Peyer's patch (tissue), 4 donors: ENCODE measurements at regions not wholly inside any gene's neighbourhood (a gene's known extent, or its start where the extent isn't known, plus 50 kb on each side); places are given as distances from the start of the nearest gene placed in this dataset.

Experiments used
- DNase-seq, 3 donors: peaks; one replicate each; pipeline ENCODE4 v3.0.0-alpha.2; 2017 to 2019
- H3K27ac ChIP-seq, 4 donors: fragments of 200-600 bp; sonication (generic); one replicate each; pipeline ENCODE4 v1.5.1; 2016 to 2019
- H3K27me3 ChIP-seq, 2 donors: fragments of 200-600 bp; sonication (generic); one replicate each; pipeline ENCODE4 v1.5.1; 2019
- H3K36me3 ChIP-seq, 3 donors: fragments of 200-600 bp; sonication (generic); one replicate each; pipeline ENCODE4 v1.5.1; 2016 to 2019
- H3K4me1 ChIP-seq, 4 donors: fragments of 200-600 bp; sonication (generic); one replicate each; pipeline ENCODE4 v1.5.1; 2016 to 2019
- H3K4me3 ChIP-seq, 4 donors: fragments of 200-600 bp; sonication (generic); 1 replicate in 3 of 4; 2 replicates in 1 of 4; pipeline ENCODE4 v1.5.1; 2016 to 2019; ENCODE audit warnings: mild to moderate bottlenecking in 1 of 4
- H3K9me3 ChIP-seq, 4 donors: fragments of 200-600 bp; sonication (generic); one replicate each; pipeline ENCODE4 v1.5.1; 2016 to 2019; ENCODE audit warnings: mild to moderate bottlenecking in 1 of 4
- POLR2A ChIP-seq, 2 donors: fragments of 450-650 bp; IDR thresholded peaks; one replicate each; pipeline ENCODE4 v1.5.1; 2017; ENCODE audit warnings: antibody characterized with exemption in 2 of 2, mild to moderate bottlenecking in 2 of 2, moderate library complexity in 2 of 2
- TF ChIP-seq, protein P1 (sequence below), 6 experiments: fragments of 450-650 bp in 4 of 6; fragments of 200-600 bp in 2 of 6; sonication (generic) in 1 of 6; IDR thresholded peaks; one replicate each; pipeline ENCODE4 v1.5.1; 2017 to 2019; ENCODE audit warnings: antibody characterized with exemption in 6 of 6, mild to moderate bottlenecking in 3 of 6, moderate library complexity in 1 of 6

DNA sequence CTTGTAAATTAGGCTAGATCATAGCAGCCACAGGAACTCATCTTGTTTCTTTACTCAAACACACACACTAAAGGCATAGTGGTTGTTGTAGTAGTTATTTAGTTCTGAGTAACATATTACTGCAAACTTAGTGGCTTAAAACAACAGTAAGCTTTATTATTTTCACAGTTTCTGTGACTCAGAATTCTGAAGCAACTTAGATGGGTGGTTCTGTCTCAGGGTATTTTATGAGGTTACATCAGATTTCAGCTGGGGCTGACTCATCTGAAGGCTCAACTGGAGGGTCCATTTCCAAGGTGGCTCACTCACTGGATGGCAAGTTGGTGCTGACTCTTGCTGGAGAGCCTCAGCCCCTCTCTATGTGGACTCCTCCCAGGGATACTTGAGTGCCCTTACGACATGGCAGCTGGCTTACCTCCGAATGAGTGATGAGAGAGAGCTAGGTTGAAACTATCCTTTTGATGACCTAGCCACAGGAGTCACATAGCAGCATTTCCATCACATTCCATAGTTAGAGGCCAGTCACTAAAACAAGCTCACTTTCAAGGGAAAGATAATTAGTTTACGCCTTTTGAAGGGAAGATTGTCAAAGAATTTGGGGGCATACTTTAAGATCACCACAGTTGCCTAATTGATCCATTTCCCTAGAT is 101.0 kb upstream of the PRNP start:
- no peaks in the 10 kb centered on the region for H3K9me3 ChIP-seq
- H3K27me3 ChIP-seq = no peaks in the 10 kb centered on the region
- H3K4me1 ChIP-seq = no peaks in the 10 kb centered on the region
- no peak for DNase-seq
- H3K4me3 ChIP-seq = no peak overlapping the region
- TF ChIP-seq POLR2A (IDR thresholded peaks at IDR 0.05) = no peak
- TF ChIP-seq, protein P1, sequence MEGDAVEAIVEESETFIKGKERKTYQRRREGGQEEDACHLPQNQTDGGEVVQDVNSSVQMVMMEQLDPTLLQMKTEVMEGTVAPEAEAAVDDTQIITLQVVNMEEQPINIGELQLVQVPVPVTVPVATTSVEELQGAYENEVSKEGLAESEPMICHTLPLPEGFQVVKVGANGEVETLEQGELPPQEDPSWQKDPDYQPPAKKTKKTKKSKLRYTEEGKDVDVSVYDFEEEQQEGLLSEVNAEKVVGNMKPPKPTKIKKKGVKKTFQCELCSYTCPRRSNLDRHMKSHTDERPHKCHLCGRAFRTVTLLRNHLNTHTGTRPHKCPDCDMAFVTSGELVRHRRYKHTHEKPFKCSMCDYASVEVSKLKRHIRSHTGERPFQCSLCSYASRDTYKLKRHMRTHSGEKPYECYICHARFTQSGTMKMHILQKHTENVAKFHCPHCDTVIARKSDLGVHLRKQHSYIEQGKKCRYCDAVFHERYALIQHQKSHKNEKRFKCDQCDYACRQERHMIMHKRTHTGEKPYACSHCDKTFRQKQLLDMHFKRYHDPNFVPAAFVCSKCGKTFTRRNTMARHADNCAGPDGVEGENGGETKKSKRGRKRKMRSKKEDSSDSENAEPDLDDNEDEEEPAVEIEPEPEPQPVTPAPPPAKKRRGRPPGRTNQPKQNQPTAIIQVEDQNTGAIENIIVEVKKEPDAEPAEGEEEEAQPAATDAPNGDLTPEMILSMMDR (IDR thresholded peaks at IDR 0.05) = no peak
- no peaks in the 10 kb centered on the region for H3K36me3 ChIP-seq
- no peak overlapping the region for H3K27ac ChIP-seq

- Histone ChIP-seq H3K9me3 (no peaks in the 10 kb centered on the region), H3K4me3 (no peak overlapping the region), H3K4me1 (no peaks in the 10 kb centered on the region), H3K27me3 (no peaks in the 10 kb centered on the region), H3K36me3 (no peaks in the 10 kb centered on the region), H3K27ac (no peak overlapping the region)
- TF ChIP-seq, protein P1 (IDR thresholded peaks at IDR 0.05) = no peak
- TF ChIP-seq POLR2A (IDR thresholded peaks at IDR 0.05) = no peak
- no peak for DNase-seq
These were observed 101.7 kb upstream of the PRNP start for GRCh38 chr20:4584510-4584909.

DNA sequence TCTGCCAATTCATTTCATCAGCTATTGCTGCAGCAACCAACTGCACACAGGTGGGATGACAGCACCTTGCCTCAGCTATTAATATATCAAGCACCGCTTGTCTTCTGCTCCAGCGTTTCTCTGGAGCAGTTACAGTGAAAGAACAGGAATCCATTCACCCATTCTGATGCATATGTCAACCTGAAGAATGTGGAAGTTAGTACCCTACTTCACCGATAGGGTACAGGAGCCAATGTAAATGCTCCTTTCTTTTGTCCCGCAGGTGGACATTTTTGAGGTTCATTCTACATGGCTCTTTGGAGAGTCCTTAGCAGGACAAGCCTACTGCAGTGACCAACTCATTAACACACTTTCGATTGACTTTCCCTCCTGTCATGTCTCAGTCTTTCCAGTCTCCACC is 104.4 kb upstream of the PRNP start:
- H3K36me3 ChIP-seq = no peaks in the 10 kb centered on the region
- no peaks in the 10 kb centered on the region for H3K4me1 ChIP-seq
- H3K4me3 ChIP-seq = no peak overlapping the region
- no peak for DNase-seq
- no peak overlapping the region for H3K27ac ChIP-seq
- TF ChIP-seq, protein P1 (IDR thresholded peaks at IDR 0.05) = no peak
- no peak for TF ChIP-seq POLR2A (IDR thresholded peaks at IDR 0.05)
- H3K27me3 ChIP-seq = no peaks in the 10 kb centered on the region
- H3K9me3 ChIP-seq = no peaks in the 10 kb centered on the region

- Histone ChIP-seq H3K36me3 (no peaks in the 10 kb centered on the region), H3K27ac (no peak overlapping the region), H3K4me1 (no peaks in the 10 kb centered on the region), H3K9me3 (no peaks in the 10 kb centered on the region), H3K4me3 (no peak overlapping the region), H3K27me3 (no peaks in the 10 kb centered on the region)
- TF ChIP-seq, protein P1 (IDR thresholded peaks at IDR 0.05) = no peak
- TF ChIP-seq POLR2A (IDR thresholded peaks at IDR 0.05) = no peak
- DNase-seq = no peak
These were observed 107.9 kb upstream of the PRNP start for GRCh38 chr20:4578375-4578774.

- no peak for DNase-seq
- Histone ChIP-seq H3K9me3 (no peaks in the 10 kb centered on the region), H3K27ac (no peak overlapping the region), H3K27me3 (no peaks in the 10 kb centered on the region), H3K36me3 (no peaks in the 10 kb centered on the region), H3K4me1 (no peaks in the 10 kb centered on the region), H3K4me3 (no peak overlapping the region)
- TF ChIP-seq POLR2A (IDR thresholded peaks at IDR 0.05) = no peak
- TF ChIP-seq, protein P1 (IDR thresholded peaks at IDR 0.05) = no peak
These were observed 111.9 kb upstream of the PRNP start for GRCh38 chr20:4574356-4574690.
